Liver (tissue), 8 donors: ENCODE measurements at regions not wholly inside any gene's neighbourhood (a gene's known extent, or its start where the extent isn't known, plus 50 kb on each side); places are given as distances from the start of the nearest gene placed in this dataset.

Source experiments
- DNase-seq: peaks from one replicate; pipeline ENCODE4 v3.0.0-alpha.2; 2017; ENCODE audit warnings: low spot score
- H3K27ac ChIP-seq, 2 donors: one replicate each; pipeline ENCODE4 v1.7.0; 2013; ENCODE audit warnings: inconsistent platforms in 2 of 2, low read length in 2 of 2, control low read depth in 1 of 2, low read depth in 1 of 2, mild to moderate bottlenecking in 1 of 2
- H3K27me3 ChIP-seq, 4 donors: one replicate each; pipeline versions ENCODE4 v1.6.1 to v1.7.0; 2013; ENCODE audit warnings: low read length in 3 of 4, inconsistent platforms in 1 of 4, mild to moderate bottlenecking in 1 of 4, moderate library complexity in 1 of 4; ENCODE audit not compliant: control insufficient read depth in 4 of 4, insufficient read depth in 4 of 4
- H3K36me3 ChIP-seq, 4 donors: one replicate each; pipeline versions ENCODE4 v1.6.1 to v1.7.0; 2013; ENCODE audit warnings: low read length in 3 of 4, mild to moderate bottlenecking in 3 of 4, low read depth in 1 of 4, moderate library complexity in 1 of 4; ENCODE audit not compliant: control insufficient read depth in 4 of 4, insufficient read depth in 3 of 4
- H3K4me1 ChIP-seq, 4 donors: one replicate each; pipeline versions ENCODE4 v1.6.1 to v1.7.0; 2013; ENCODE audit warnings: low read length in 3 of 4, mild to moderate bottlenecking in 3 of 4, moderate library complexity in 1 of 4; ENCODE audit not compliant: control insufficient read depth in 4 of 4, insufficient read depth in 4 of 4
- H3K4me3 ChIP-seq, 3 donors: one replicate each; pipeline versions ENCODE4 v1.6.1 to v1.7.0; 2013; ENCODE audit warnings: low read length in 3 of 3, control low read depth in 1 of 3, low read depth in 1 of 3, mild to moderate bottlenecking in 1 of 3
- H3K9ac ChIP-seq, 2 donors: one replicate each; pipeline ENCODE4 v1.7.0; 2013; ENCODE audit warnings: low read length in 2 of 2, mild to moderate bottlenecking in 2 of 2, moderate library complexity in 2 of 2, control low read depth in 1 of 2, low read depth in 1 of 2
- H3K9me3 ChIP-seq, 4 donors: one replicate each; pipeline versions ENCODE4 v1.6.1 to v1.7.0; 2013; ENCODE audit warnings: low read length in 3 of 4; ENCODE audit not compliant: control insufficient read depth in 4 of 4
- EGR1 ChIP-seq, 2 donors: IDR thresholded peaks; 2 replicates each; pipeline ENCODE4 v1.6.1; 2016 to 2018; ENCODE audit warnings: antibody characterized with exemption in 2 of 2, low read depth in 2 of 2
- FOXA1 ChIP-seq: IDR thresholded peaks from 2 replicates; pipeline ENCODE4 v1.6.1; 2016; ENCODE audit warnings: antibody characterized with exemption
- FOXA2 ChIP-seq: IDR thresholded peaks from 2 replicates; pipeline ENCODE4 v1.6.1; 2016; ENCODE audit warnings: antibody characterized with exemption
- GABPA ChIP-seq, 2 donors: IDR thresholded peaks in 1 of 2; conservative IDR thresholded peaks in 1 of 2; 2 replicates each; pipeline ENCODE4 v1.6.1; 2016; ENCODE audit warnings: antibody characterized with exemption in 2 of 2, mild to moderate bottlenecking in 1 of 2, moderate library complexity in 1 of 2
- HNF4A ChIP-seq, 2 donors: conservative IDR thresholded peaks; 2 replicates each; pipeline ENCODE4 v1.6.1; 2016; ENCODE audit warnings: antibody characterized with exemption in 2 of 2, mild to moderate bottlenecking in 2 of 2
- HNF4G ChIP-seq: IDR thresholded peaks from 2 replicates; pipeline ENCODE4 v1.6.1; 2016; ENCODE audit warnings: antibody characterized with exemption
- JUND ChIP-seq, 2 donors: IDR thresholded peaks; 2 replicates each; pipeline ENCODE4 v1.6.1; 2016; ENCODE audit warnings: antibody characterized with exemption in 2 of 2
- NR2F2 ChIP-seq: IDR thresholded peaks from 2 replicates; pipeline ENCODE4 v1.6.1; 2016; ENCODE audit warnings: antibody characterized with exemption
- RAD21 ChIP-seq, 2 donors: IDR thresholded peaks; 2 replicates each; pipeline ENCODE4 v1.6.1; 2016; ENCODE audit warnings: antibody characterized with exemption in 2 of 2, mild to moderate bottlenecking in 2 of 2
- RXRA ChIP-seq, 2 donors: IDR thresholded peaks; 2 replicates each; pipeline ENCODE4 v1.6.1; 2017 to 2018; ENCODE audit warnings: antibody characterized with exemption in 2 of 2, mild to moderate bottlenecking in 1 of 2
- SP1 ChIP-seq: IDR thresholded peaks from 2 replicates; pipeline ENCODE4 v1.6.1; 2018; ENCODE audit warnings: antibody characterized with exemption, mild to moderate bottlenecking
- TAF1 ChIP-seq: conservative IDR thresholded peaks from 2 replicates; pipeline ENCODE4 v1.6.1; 2016; ENCODE audit warnings: antibody characterized with exemption, mild to moderate bottlenecking
- YY1 ChIP-seq: IDR thresholded peaks from 2 replicates; pipeline ENCODE4 v1.6.1; 2016; ENCODE audit warnings: antibody characterized with exemption, mild to moderate bottlenecking
- WGBS: extraction: QIAGEN DNeasy Blood & Tissue Kit; methylation state at CpG from one replicate; pipeline ENCODE4 v1.1.7; 2013; 5-methylcytosine and 5-hydroxymethylcytosine counted together
- TF ChIP-seq, protein P1 (sequence below): fragments of 150-350 bp; IDR thresholded peaks from 2 replicates; pipeline ENCODE4 v1.5.1; 2017; ENCODE audit warnings: improper control_type of control experiment, low read depth, low read length; ENCODE audit not compliant: missing input control
- TF ChIP-seq, protein P2 (sequence below): IDR thresholded peaks from 2 replicates; pipeline ENCODE4 v1.6.1; 2016; ENCODE audit warnings: antibody characterized with exemption
- TF ChIP-seq, protein P3 (sequence below): IDR thresholded peaks from 2 replicates; pipeline ENCODE4 v1.6.1; 2016; ENCODE audit warnings: antibody characterized with exemption
- TF ChIP-seq, protein P4 (sequence below): IDR thresholded peaks from 2 replicates; pipeline ENCODE4 v1.6.1; 2016; ENCODE audit warnings: antibody characterized with exemption, mild to moderate bottlenecking
- TF ChIP-seq, protein P5 (sequence below): IDR thresholded peaks from 2 replicates; pipeline ENCODE4 v1.6.1; 2016; ENCODE audit warnings: antibody characterized with exemption
- donor health status: healthy.
- donor health status: healthy.
- donor health status: healthy.
- donor health status: healthy.
- donor health status: healthy.

DNA sequence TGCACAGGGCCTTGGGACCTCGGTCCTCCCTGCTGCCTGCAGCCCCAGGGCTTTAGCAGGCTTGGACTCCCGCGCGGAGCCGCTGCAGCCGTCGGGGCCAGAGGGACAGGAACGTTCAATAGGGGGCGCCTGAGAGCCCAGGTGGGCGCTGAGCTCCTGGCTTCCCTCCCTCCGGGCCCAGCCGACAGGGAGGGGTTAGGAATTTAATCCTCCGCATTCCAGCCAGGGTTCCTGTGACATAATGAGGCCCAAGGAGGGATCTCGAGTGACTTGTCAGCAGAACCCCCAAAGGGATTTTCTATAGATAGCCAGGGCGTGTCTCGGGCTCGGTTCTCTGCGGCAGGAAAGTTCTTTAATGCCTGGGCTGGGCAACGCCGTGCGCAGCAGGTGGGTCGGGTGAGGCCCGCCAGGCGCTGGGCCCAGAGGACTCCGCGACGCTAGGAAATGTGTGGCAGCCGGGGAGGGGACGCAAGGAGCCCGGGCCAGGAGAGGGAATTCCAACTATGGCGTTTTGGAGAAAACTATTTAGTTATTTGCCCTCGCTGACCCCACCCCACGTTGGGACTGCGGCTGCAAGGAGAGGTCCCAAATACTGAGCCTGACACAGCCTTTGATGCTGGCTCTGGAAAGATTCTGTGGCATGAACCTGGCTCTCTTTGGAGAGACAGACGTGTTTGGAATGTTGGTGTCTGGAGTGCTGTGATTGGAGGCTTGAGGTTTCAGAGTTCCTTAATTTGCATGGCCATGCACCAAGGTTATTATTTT lies 285.2 kb upstream of the GATB start:
- no peaks in the 10 kb centered on the region for H3K36me3 ChIP-seq
- H3K4me3 ChIP-seq: no peak overlapping the region
- peaks cover 0 to 9% (median 5%) of the 10 kb centered on the region in 4 donors for H3K4me1 ChIP-seq
- no peak overlapping the region for H3K27ac ChIP-seq
- peaks cover 0 to 4% (median 1%) of the 10 kb centered on the region in 4 donors for H3K9me3 ChIP-seq
- no peak overlapping the region for H3K9ac ChIP-seq
- peaks cover 0 to 9% (median 7%) of the 10 kb centered on the region in 4 donors for H3K27me3 ChIP-seq
- TF ChIP-seq NR2F2 (no peak), RAD21 (IDR thresholded peaks at IDR 0.05) (peak; percentile 17 to 61)
- TF ChIP-seq, protein P1, sequence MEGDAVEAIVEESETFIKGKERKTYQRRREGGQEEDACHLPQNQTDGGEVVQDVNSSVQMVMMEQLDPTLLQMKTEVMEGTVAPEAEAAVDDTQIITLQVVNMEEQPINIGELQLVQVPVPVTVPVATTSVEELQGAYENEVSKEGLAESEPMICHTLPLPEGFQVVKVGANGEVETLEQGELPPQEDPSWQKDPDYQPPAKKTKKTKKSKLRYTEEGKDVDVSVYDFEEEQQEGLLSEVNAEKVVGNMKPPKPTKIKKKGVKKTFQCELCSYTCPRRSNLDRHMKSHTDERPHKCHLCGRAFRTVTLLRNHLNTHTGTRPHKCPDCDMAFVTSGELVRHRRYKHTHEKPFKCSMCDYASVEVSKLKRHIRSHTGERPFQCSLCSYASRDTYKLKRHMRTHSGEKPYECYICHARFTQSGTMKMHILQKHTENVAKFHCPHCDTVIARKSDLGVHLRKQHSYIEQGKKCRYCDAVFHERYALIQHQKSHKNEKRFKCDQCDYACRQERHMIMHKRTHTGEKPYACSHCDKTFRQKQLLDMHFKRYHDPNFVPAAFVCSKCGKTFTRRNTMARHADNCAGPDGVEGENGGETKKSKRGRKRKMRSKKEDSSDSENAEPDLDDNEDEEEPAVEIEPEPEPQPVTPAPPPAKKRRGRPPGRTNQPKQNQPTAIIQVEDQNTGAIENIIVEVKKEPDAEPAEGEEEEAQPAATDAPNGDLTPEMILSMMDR: peak; percentile 19
- peak; percentile 51 for DNase-seq
- 18% methylated on average over 35 of the region's 35 CpGs for WGBS

DNA sequence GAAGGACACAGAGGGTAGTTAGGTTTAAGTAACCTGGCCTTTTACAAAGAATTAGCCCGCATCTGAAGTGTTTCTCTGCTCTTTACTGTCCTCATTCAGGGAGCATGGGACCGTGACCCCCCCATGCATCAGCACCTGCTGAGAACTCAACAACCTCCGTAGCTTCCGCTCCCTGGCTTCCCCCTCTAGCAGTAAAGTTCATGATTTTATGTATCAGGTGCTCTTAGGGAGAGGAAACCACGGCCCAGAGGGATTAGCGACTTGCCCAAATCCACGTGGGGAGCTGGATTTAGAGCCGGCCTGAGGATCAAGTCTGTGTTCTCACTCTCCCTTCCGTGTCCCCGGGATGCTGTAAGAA lies 284.6 kb upstream of the GATB start:
- no peak overlapping the region for H3K4me3 ChIP-seq
- H3K36me3 ChIP-seq: no peaks in the 10 kb centered on the region
- no peak for TF ChIP-seq FOXA1
- TF ChIP-seq YY1: no peak
- TF ChIP-seq RXRA (IDR thresholded peaks at IDR 0.05): no peak
- no peak for TF ChIP-seq NR2F2
- TF ChIP-seq, protein P2, sequence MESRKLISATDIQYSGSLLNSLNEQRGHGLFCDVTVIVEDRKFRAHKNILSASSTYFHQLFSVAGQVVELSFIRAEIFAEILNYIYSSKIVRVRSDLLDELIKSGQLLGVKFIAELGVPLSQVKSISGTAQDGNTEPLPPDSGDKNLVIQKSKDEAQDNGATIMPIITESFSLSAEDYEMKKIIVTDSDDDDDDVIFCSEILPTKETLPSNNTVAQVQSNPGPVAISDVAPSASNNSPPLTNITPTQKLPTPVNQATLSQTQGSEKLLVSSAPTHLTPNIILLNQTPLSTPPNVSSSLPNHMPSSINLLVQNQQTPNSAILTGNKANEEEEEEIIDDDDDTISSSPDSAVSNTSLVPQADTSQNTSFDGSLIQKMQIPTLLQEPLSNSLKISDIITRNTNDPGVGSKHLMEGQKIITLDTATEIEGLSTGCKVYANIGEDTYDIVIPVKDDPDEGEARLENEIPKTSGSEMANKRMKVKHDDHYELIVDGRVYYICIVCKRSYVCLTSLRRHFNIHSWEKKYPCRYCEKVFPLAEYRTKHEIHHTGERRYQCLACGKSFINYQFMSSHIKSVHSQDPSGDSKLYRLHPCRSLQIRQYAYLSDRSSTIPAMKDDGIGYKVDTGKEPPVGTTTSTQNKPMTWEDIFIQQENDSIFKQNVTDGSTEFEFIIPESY: no peak
- TF ChIP-seq HNF4G: no peak
- TF ChIP-seq GABPA (IDR thresholded peaks at IDR 0.05 in 1 of 2, conservative IDR thresholded peaks at IDR 0.05 in 1 of 2): no peak
- no peak for TF ChIP-seq RAD21 (IDR thresholded peaks at IDR 0.05)
- no peak for TF ChIP-seq FOXA2
- no peak for TF ChIP-seq SP1
- TF ChIP-seq, protein P3, sequence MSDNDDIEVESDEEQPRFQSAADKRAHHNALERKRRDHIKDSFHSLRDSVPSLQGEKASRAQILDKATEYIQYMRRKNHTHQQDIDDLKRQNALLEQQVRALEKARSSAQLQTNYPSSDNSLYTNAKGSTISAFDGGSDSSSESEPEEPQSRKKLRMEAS: no peak
- TF ChIP-seq, protein P1: no peak
- no peak for TF ChIP-seq JUND (IDR thresholded peaks at IDR 0.05)
- TF ChIP-seq, protein P4, sequence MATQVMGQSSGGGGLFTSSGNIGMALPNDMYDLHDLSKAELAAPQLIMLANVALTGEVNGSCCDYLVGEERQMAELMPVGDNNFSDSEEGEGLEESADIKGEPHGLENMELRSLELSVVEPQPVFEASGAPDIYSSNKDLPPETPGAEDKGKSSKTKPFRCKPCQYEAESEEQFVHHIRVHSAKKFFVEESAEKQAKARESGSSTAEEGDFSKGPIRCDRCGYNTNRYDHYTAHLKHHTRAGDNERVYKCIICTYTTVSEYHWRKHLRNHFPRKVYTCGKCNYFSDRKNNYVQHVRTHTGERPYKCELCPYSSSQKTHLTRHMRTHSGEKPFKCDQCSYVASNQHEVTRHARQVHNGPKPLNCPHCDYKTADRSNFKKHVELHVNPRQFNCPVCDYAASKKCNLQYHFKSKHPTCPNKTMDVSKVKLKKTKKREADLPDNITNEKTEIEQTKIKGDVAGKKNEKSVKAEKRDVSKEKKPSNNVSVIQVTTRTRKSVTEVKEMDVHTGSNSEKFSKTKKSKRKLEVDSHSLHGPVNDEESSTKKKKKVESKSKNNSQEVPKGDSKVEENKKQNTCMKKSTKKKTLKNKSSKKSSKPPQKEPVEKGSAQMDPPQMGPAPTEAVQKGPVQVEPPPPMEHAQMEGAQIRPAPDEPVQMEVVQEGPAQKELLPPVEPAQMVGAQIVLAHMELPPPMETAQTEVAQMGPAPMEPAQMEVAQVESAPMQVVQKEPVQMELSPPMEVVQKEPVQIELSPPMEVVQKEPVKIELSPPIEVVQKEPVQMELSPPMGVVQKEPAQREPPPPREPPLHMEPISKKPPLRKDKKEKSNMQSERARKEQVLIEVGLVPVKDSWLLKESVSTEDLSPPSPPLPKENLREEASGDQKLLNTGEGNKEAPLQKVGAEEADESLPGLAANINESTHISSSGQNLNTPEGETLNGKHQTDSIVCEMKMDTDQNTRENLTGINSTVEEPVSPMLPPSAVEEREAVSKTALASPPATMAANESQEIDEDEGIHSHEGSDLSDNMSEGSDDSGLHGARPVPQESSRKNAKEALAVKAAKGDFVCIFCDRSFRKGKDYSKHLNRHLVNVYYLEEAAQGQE: no peak
- no peak for TF ChIP-seq HNF4A (conservative IDR thresholded peaks at IDR 0.05)
- TF ChIP-seq, protein P5, sequence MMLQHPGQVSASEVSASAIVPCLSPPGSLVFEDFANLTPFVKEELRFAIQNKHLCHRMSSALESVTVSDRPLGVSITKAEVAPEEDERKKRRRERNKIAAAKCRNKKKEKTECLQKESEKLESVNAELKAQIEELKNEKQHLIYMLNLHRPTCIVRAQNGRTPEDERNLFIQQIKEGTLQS: no peak
- TF ChIP-seq EGR1 (IDR thresholded peaks at IDR 0.05; ENCODE audit: low read depth in 2 of 2): no peak
- no peak for TF ChIP-seq TAF1
- peaks cover 0 to 9% (median 5%) of the 10 kb centered on the region in 4 donors for H3K4me1 ChIP-seq
- no peak overlapping the region for H3K9ac ChIP-seq
- DNase-seq: no peak
- H3K27me3 ChIP-seq: peaks cover 0 to 9% (median 7%) of the 10 kb centered on the region in 4 donors
- peaks cover 0 to 4% (median 1%) of the 10 kb centered on the region in 4 donors for H3K9me3 ChIP-seq
- 33% methylated on average over 10 of the region's 10 CpGs for WGBS
- H3K27ac ChIP-seq: no peak overlapping the region
